HG02840 (cell line): ENCODE measurements at regions not wholly inside any gene's neighbourhood (a gene's known extent, or its start where the extent isn't known, plus 50 kb on each side); places are given as distances from the start of the nearest gene placed in this dataset.
A peak's percentile ranks its signal among the peaks of the same experiment; 100 is the strongest.
"Not testable (repeated sequence)": the region's sequence is repeated elsewhere in the genome, so short reads cannot be mapped to it uniquely, and the experiment has no call there.

Source experiments
- ATAC-seq: cut with Tn5 transposase; IDR thresholded peaks from one replicate; pipeline ENCODE4 v1.9.1; 2021; ENCODE audit warnings: mild to moderate bottlenecking, moderate library complexity, moderate number of reproducible peaks; ENCODE audit not compliant: unreplicated experiment, low FRiP score

DNA sequence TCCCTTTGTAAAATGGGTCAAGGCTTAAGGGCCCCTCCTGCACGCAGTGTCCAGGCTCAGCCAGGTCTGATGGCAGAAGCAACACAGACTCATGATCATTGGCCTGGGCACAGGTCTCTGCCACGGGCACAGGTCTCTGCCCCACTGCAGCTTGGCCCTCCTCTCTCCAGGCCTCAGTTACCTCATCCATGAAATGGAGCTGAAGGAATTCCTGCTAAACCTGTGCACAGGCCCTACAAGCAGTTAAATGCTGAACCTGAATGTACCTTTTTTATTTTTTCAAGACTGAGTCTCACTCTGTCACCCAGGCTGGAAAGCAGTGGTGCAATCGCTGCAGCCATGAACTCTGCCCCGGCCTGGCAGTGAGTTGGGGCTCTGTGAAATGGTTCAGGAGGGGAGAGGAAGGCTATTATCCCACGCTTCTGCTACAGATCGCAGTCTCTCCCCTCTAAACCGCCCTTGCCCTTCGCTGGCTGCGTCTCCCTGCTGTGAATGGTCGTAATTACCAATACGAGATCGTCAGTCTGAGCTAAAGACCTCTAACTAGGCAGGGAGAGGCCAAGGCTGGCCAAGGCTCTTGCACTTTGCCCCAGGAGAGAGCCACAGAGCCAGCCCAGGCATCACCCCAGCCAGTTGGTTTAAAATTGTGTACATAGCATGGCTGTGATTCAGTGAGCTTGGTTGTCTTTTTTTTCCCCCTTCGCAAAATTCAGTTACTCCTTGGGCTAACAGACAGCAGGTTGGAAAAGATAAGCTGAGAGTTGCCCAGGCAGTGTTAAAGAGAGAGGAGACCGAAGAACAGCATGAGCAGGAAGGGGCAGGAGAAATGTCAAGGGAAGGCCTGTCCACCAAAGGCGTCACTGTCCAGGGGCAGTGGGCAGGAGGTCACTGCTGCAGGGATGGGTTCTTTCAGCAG, 93.0 kb upstream of the KCTD7 start:
- no peak for ATAC-seq

- no peak for ATAC-seq
Measured at GRCh38 chr7:66537380-66537779, 91.3 kb upstream of the KCTD7 start.

DNA sequence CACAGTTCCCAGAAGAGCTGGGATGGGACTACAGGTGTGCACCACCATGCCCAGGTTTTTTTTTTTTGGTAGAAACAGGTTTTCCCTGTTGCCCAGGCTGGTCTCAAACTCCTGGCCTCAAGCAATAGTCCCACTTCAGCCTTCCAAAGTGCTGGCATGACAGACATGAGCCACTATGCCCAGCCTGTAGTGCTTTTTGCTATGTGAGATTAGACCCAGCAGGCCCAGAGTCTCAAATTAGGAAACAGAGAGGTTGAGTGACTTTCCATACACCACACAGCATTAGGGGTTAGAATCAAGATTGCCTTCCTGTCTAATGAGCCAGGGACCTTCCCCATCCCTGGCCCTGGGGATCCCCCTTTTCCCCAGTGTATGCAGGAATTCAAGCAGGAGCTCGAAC, 90.8 kb upstream of the KCTD7 start:
- no peak for ATAC-seq

DNA sequence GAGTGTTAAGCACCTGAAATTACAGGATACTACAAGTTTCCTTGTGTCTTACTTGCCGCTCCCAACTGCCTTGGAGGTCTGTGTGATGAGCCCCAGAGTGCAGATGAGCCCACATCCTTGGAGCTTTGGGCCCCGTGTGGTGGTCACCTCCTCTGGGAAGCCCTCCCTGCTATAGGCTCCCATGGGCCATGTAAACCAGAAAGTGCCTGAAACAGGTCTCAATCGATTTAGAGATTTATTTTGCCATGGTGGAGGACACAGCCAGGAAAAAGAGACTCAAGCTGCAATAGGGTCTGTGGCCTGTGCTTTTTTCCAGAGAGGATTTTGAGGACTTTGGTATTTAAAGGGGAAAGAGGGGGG, 89.4 kb upstream of the KCTD7 start:
- ATAC-seq, result no peak

- no peak for ATAC-seq
Measured at GRCh38 chr7:66539902-66540375, 88.7 kb upstream of the KCTD7 start.

DNA sequence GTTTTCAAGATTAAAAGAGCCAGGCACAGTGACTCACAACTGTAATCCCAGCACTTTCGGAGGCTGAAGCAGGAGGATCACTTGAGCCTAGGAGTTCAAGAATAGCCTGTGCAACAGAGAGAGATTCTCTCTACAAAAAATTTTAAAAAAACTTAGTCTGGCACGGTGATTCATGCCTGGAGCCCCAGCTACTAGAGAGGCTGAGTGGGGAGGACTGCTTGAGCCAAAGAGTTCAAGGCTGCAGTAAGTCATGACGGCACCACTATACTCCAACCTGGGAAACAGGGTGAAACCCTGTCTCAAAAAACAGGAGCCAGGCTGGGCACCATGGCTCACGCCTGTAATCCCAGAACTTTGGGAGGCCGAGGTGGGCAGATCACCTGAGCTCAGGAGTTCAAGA, 86.6 kb upstream of the KCTD7 start:
- ATAC-seq, result no peak

DNA sequence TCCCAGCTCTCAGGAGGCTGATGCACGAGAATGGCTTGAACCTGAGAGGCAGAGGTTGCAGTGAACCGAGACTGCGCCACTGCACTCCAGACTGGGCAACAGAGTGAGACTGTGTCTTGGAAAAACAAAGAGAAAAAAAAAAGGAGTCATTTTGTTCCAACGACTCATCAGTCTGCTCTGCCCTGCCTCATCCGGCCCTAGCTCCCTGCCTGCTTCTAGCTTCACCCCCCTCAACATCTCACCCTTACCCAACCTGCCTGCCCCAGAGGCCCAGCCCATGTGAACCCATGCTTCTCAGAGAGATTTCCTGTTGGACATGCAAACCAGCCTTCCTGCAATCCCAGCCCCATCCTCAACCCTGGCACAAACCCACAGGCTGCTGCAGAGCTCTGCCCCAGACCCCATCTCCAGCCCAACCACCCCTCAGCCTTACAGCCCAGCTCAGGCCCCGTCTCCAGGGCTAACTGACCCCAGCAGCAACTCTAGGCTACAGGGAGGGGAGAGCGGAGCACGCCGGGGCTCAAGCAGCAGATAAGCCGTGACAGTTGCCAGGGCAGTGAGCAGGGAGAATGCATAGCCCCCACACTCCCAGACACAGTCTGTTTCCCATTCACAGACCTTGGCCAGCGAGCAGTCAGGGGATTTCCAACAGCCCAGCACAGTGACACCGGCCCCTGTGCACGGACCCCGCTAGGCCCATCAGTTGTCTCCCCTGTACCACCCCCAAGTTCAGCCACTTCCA, 86.0 kb upstream of the KCTD7 start:
- ATAC-seq, result no peak

GRCh38 chr7:66549466-66549865, 79.2 kb upstream of the KCTD7 start:
- no peak for ATAC-seq

DNA sequence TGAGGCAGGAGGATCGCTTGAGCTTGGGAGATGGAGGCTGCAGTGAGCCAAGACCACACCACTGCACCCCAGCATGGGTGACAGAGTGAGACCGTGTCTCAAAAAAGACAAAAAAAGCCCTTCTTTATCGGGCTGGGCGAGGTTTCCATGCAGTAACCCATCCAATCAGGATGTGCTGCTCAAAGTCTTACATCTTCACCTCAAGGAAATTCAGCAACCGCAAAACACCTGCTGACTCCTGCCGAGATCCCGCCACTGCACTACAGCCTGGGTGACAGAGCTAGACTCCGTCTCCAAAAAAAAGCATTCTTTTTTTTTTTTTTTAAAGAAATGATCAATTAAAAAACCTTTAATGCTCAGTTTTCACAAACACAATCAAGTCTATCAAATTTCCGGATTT, 75.7 kb upstream of the KCTD7 start:
- no peak for ATAC-seq

- ATAC-seq, result not testable (repeated sequence)
Measured at GRCh38 chr7:66553675-66554074, 75.0 kb upstream of the KCTD7 start.

DNA sequence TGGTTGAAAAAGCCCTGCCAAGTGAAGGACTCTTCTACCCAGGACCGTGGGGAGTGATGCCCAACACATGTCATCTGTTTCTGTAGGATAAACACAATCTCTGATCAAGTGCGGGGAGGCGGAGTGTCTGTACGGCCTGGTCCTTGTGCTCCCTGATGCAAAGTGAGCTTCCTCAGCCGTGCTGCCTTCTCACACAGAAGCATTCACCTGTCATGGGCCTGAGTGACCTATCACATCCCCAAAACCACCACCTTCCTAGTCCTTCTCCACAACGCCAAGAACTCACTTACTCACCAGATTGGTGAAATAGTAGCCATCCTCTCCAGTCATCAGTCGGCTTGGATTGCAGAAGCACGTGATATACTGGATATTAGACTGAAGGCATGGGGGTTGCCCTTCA, 74.4 kb upstream of the KCTD7 start:
- not testable (repeated sequence) for ATAC-seq

- not testable (repeated sequence) for ATAC-seq
Measured at GRCh38 chr7:66554842-66555430, 73.7 kb upstream of the KCTD7 start.

DNA sequence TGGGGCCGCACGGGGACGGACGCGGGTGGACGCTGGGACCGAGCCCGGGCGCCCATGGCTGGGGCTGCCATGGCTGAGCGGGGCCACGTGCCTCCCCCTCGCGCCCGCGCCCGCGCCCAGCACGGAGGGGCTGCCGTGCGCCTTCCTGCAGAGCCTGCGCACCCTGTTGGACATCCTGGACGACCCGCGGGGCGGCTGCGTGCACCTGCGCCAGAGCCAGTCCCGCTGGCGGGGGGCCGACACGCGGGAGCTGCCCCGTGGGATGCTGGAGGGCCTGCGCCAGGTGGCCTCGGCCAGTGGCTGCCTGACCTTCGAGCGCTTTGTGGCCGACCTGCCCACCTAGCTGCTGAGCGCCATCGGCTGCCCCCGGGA, 72.5 kb upstream of the KCTD7 start:
- ATAC-seq, result no peak

GRCh38 chr7:66556549-66557213, 72.0 kb upstream of the KCTD7 start:
- no peak for ATAC-seq

- peak; percentile 65 for ATAC-seq
Measured at GRCh38 chr7:66557214-66558200, 71.2 kb upstream of the KCTD7 start.

GRCh38 chr7:66558201-66558641, 70.5 kb upstream of the KCTD7 start:
- no peak for ATAC-seq

DNA sequence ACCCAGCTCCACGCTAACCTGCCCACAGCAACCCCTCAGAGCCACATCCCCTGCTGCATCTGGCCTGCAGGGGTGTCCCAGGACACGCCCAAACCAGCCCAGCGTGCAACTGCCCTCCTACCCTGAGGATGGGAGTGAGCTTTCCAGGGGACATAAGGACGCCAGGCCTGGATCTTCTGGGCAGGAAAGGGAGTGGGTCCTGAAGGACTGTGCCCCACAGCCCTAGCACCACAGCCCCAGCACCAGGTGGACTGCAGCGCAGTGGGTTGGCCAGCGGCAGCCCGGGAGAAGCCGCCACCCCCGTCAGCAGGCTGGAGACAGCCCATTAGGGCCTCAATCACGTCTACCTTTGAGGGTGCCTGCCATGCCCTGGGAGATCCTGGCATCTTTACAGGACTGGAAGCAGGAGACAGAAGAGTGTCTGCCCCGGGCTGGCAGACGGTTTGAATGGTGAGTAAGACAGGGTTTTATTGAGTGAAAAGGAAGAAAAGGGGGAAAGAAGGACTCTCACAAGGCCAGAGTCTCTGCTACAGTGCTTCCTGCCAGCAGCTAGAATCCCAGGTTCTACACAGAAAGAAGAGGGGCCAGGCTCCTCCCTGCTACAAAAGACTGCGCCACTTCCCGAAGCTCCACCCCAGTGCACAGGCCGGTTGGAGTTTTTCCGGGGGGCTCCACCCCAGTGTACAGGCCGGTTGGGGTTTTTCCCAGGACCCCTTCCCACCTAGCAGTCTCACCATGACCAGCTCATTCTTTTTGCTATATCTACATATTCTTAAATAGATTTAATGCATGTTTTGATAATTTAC, 69.8 kb upstream of the KCTD7 start:
- ATAC-seq, result no peak

GRCh38 chr7:66564045-66564444, 64.6 kb upstream of the KCTD7 start:
- no peak for ATAC-seq

GRCh38 chr7:66570179-66570578, 58.5 kb upstream of the KCTD7 start:
- not testable (repeated sequence) for ATAC-seq
